ENCODE measurements at regions not wholly inside any gene's neighbourhood (a gene's known extent, or its start where the extent isn't known, plus 50 kb on each side); places are given as distances from the start of the nearest gene placed in this dataset.

DNA sequence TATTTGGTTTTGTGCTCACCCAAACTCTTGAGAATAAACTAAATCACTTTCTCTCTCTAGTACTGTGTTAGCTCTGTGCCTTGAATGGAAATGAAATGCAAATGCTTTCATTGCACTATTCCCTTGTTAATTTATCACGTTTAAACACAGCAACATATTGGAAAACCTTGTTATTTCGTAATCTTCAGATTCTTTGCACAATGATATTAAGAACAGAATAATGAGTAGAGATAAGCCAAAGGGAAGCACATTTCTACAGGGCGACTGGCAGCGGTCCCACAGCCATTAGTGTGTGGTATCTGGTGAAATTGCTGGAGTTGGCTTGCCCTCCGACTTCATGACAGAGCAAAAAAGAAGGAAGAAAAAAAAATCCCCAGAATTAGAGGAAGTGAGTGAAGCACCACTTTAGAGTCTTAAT is 166.1 kb upstream of the E2F7 start:
- no peaks in the 10 kb centered on the region for H3K36me3 ChIP-seq (ENCODE audit: insufficient read depth, insufficient read length, low read length)
- no peak overlapping the region for H3K9ac ChIP-seq (ENCODE audit: insufficient read length, low read depth)
- no peak overlapping the region for H3K4me3 ChIP-seq (ENCODE audit: insufficient read length, low read depth)
- DNase-seq (ENCODE audit: low read depth, low spot score) = no peak
- no peaks in the 10 kb centered on the region for H3K4me1 ChIP-seq (ENCODE audit: insufficient read depth, insufficient read length)
- TF ChIP-seq ZNF274 (IDR thresholded peaks at IDR 0.05; ENCODE audit: low read depth, low read length) = no peak
- no peak for TF ChIP-seq YY1 (IDR thresholded peaks at IDR 0.05; ENCODE audit: insufficient read depth, insufficient read length)
- TF ChIP-seq SUZ12 (IDR thresholded peaks at IDR 0.05; ENCODE audit: extremely low read depth, insufficient read depth, insufficient read length) = no peak
- no peaks in the 10 kb centered on the region for H3K27me3 ChIP-seq (ENCODE audit: insufficient read depth, insufficient read length)
- no peaks in the 10 kb centered on the region for H3K9me3 ChIP-seq (ENCODE audit: insufficient read depth, low read length)

- Histone ChIP-seq H3K4me3 (ENCODE audit: insufficient read length, low read depth) (no peak overlapping the region), H3K9ac (ENCODE audit: insufficient read length, low read depth) (no peak overlapping the region), H3K9me3 (ENCODE audit: insufficient read depth, low read length) (no peaks in the 10 kb centered on the region), H3K4me1 (ENCODE audit: insufficient read depth, insufficient read length) (no peaks in the 10 kb centered on the region), H3K36me3 (ENCODE audit: insufficient read depth, insufficient read length, low read length) (no peaks in the 10 kb centered on the region), H3K27me3 (ENCODE audit: insufficient read depth, insufficient read length) (no peaks in the 10 kb centered on the region)
- DNase-seq (ENCODE audit: low read depth, low spot score) = peak; percentile 30
- TF ChIP-seq ZNF274 (IDR thresholded peaks at IDR 0.05; ENCODE audit: low read depth, low read length) = no peak
- TF ChIP-seq YY1 (IDR thresholded peaks at IDR 0.05; ENCODE audit: insufficient read depth, insufficient read length) = no peak
- no peak for TF ChIP-seq SUZ12 (IDR thresholded peaks at IDR 0.05; ENCODE audit: extremely low read depth, insufficient read depth, insufficient read length)
These were observed 164.5 kb upstream of the E2F7 start for GRCh38 chr12:77229640-77230442.

GRCh38 chr12:77228376-77228775 is 163.0 kb upstream of the E2F7 start:
- no peak overlapping the region for H3K9ac ChIP-seq (ENCODE audit: insufficient read length, low read depth)
- DNase-seq (ENCODE audit: low read depth, low spot score) = no peak
- H3K36me3 ChIP-seq (ENCODE audit: insufficient read depth, insufficient read length, low read length) = no peaks in the 10 kb centered on the region
- no peaks in the 10 kb centered on the region for H3K9me3 ChIP-seq (ENCODE audit: insufficient read depth, low read length)
- H3K4me1 ChIP-seq (ENCODE audit: insufficient read depth, insufficient read length) = no peaks in the 10 kb centered on the region
- H3K4me3 ChIP-seq (ENCODE audit: insufficient read length, low read depth) = no peak overlapping the region
- TF ChIP-seq ZNF274 (IDR thresholded peaks at IDR 0.05; ENCODE audit: low read depth, low read length) = no peak
- no peak for TF ChIP-seq SUZ12 (IDR thresholded peaks at IDR 0.05; ENCODE audit: extremely low read depth, insufficient read depth, insufficient read length)
- no peaks in the 10 kb centered on the region for H3K27me3 ChIP-seq (ENCODE audit: insufficient read depth, insufficient read length)

DNA sequence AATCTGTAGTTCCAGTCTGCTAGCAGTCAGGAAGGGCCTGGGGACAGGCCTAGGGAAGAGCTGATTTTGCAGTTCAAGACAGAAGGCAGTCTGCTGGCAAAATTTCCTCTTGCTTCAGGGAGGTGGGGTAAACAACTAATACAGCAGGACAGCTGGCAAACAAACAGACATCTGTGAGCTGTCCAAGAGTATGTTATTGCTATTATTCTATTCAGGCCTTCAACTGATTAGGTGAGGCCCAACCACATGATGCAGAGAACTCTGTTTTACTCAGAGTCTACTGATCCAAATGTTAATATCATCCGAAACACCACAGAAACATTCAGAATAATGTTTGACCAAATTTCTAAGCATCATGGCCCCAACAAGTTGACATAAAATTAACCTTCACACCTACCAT is 161.0 kb upstream of the E2F7 start:
- H3K9me3 ChIP-seq (ENCODE audit: insufficient read depth, low read length) = no peaks in the 10 kb centered on the region
- DNase-seq (ENCODE audit: low read depth, low spot score) = no peak
- TF ChIP-seq SUZ12 (IDR thresholded peaks at IDR 0.05; ENCODE audit: extremely low read depth, insufficient read depth, insufficient read length) (no peak), YY1 (IDR thresholded peaks at IDR 0.05; ENCODE audit: insufficient read depth, insufficient read length) (no peak), ZNF274 (IDR thresholded peaks at IDR 0.05; ENCODE audit: low read depth, low read length) (no peak)
- H3K27me3 ChIP-seq (ENCODE audit: insufficient read depth, insufficient read length) = no peaks in the 10 kb centered on the region
- H3K36me3 ChIP-seq (ENCODE audit: insufficient read depth, insufficient read length, low read length) = no peaks in the 10 kb centered on the region
- no peak overlapping the region for H3K9ac ChIP-seq (ENCODE audit: insufficient read length, low read depth)
- H3K4me1 ChIP-seq (ENCODE audit: insufficient read depth, insufficient read length) = no peaks in the 10 kb centered on the region
- no peak overlapping the region for H3K4me3 ChIP-seq (ENCODE audit: insufficient read length, low read depth)

GRCh38 chr12:77225373-77225772 is 160.0 kb upstream of the E2F7 start:
- H3K27me3 ChIP-seq (ENCODE audit: insufficient read depth, insufficient read length) = no peaks in the 10 kb centered on the region
- no peak overlapping the region for H3K4me3 ChIP-seq (ENCODE audit: insufficient read length, low read depth)
- no peak for DNase-seq (ENCODE audit: low read depth, low spot score)
- H3K4me1 ChIP-seq (ENCODE audit: insufficient read depth, insufficient read length) = no peaks in the 10 kb centered on the region
- TF ChIP-seq SUZ12 (IDR thresholded peaks at IDR 0.05; ENCODE audit: extremely low read depth, insufficient read depth, insufficient read length) (no peak), ZNF274 (IDR thresholded peaks at IDR 0.05; ENCODE audit: low read depth, low read length) (no peak), YY1 (IDR thresholded peaks at IDR 0.05; ENCODE audit: insufficient read depth, insufficient read length) (no peak)
- no peaks in the 10 kb centered on the region for H3K36me3 ChIP-seq (ENCODE audit: insufficient read depth, insufficient read length, low read length)
- no peaks in the 10 kb centered on the region for H3K9me3 ChIP-seq (ENCODE audit: insufficient read depth, low read length)
- H3K9ac ChIP-seq (ENCODE audit: insufficient read length, low read depth) = no peak overlapping the region

- no peak for DNase-seq (ENCODE audit: low read depth, low spot score)
- no peak for TF ChIP-seq ZNF274 (IDR thresholded peaks at IDR 0.05; ENCODE audit: low read depth, low read length)
- TF ChIP-seq YY1 (IDR thresholded peaks at IDR 0.05; ENCODE audit: insufficient read depth, insufficient read length) = no peak
- no peak for TF ChIP-seq SUZ12 (IDR thresholded peaks at IDR 0.05; ENCODE audit: extremely low read depth, insufficient read depth, insufficient read length)
These were observed 159.0 kb upstream of the E2F7 start for GRCh38 chr12:77224346-77224745.

GRCh38 chr12:77222336-77222735 is 157.0 kb upstream of the E2F7 start:
- no peak for TF ChIP-seq YY1 (IDR thresholded peaks at IDR 0.05; ENCODE audit: insufficient read depth, insufficient read length)
- TF ChIP-seq SUZ12 (IDR thresholded peaks at IDR 0.05; ENCODE audit: extremely low read depth, insufficient read depth, insufficient read length) = no peak
- TF ChIP-seq ZNF274 (IDR thresholded peaks at IDR 0.05; ENCODE audit: low read depth, low read length) = no peak
- Histone ChIP-seq H3K9me3 (ENCODE audit: insufficient read depth, low read length) (no peaks in the 10 kb centered on the region), H3K4me1 (ENCODE audit: insufficient read depth, insufficient read length) (no peaks in the 10 kb centered on the region), H3K9ac (ENCODE audit: insufficient read length, low read depth) (no peak overlapping the region), H3K27me3 (ENCODE audit: insufficient read depth, insufficient read length) (no peaks in the 10 kb centered on the region), H3K36me3 (ENCODE audit: insufficient read depth, insufficient read length, low read length) (no peaks in the 10 kb centered on the region), H3K4me3 (ENCODE audit: insufficient read length, low read depth) (no peak overlapping the region)
- no peak for DNase-seq (ENCODE audit: low read depth, low spot score)

More at GRCh38 chr12:77224346-77224745, 159.0 kb upstream of the E2F7 start:
- H3K4me1 ChIP-seq (ENCODE audit: insufficient read depth, insufficient read length) = no peaks in the 10 kb centered on the region
- no peak overlapping the region for H3K4me3 ChIP-seq (ENCODE audit: insufficient read length, low read depth)
- H3K9ac ChIP-seq (ENCODE audit: insufficient read length, low read depth) = no peak overlapping the region
- no peaks in the 10 kb centered on the region for H3K27me3 ChIP-seq (ENCODE audit: insufficient read depth, insufficient read length)
- H3K36me3 ChIP-seq (ENCODE audit: insufficient read depth, insufficient read length, low read length) = no peaks in the 10 kb centered on the region
- H3K9me3 ChIP-seq (ENCODE audit: insufficient read depth, low read length) = no peaks in the 10 kb centered on the region

Data from NT2/D1 (cell line).